PC-3 (cell line): ENCODE measurements at regions not wholly inside any gene's neighbourhood (a gene's known extent, or its start where the extent isn't known, plus 50 kb on each side); places are given as distances from the start of the nearest gene placed in this dataset.

Experiments used
- ATAC-seq: fragments of 200-7000 bp; cut with Tn5 transposase; 2 replicates; pipeline ENCODE4 v1.9.1; 2020; ENCODE audit warnings: mild to moderate bottlenecking, moderate library complexity
- BruUV-seq: library from RNA; stranded (reverse); fragments of 400-500 nt; replicated peaks from 2 replicates; lab custom pipeline; 2021; lab: Mats Ljungman, UMichigan
- CTCF ChIA-PET: fragments of 300-600 bp; sonication (Branson Sonifier 250); formaldehyde crosslinking; loops from one replicate; lab custom pipeline; 2022; ENCODE audit warnings: antibody characterized with exemption; lab: Charles Lee
- POLR2A ChIA-PET: fragments of 300-600 bp; sonication (Branson Sonifier 250); formaldehyde crosslinking; loops from one replicate; lab custom pipeline; 2022; ENCODE audit warnings: antibody characterized with exemption; ENCODE audit not compliant: unreplicated experiment; lab: Charles Lee
- DNase-seq: peaks from one replicate; pipeline ENCODE4 v3.0.0-alpha.2; 2015
- H2AFZ ChIP-seq: fragments of 300-600 bp; sonication (generic); 2 replicates; pipeline ENCODE4 v1.6.0; 2016; ENCODE audit warnings: antibody characterized with exemption, low read length
- H3F3A ChIP-seq: fragments of 300-600 bp; sonication (generic); one replicate; pipeline ENCODE4 v1.6.0; 2017; ENCODE audit warnings: antibody characterized with exemption, low read length, control low read depth, mild to moderate bottlenecking; ENCODE audit not compliant: unreplicated experiment
- H3K27ac ChIP-seq: fragments of 300-600 bp; sonication (generic); 2 replicates; pipeline ENCODE4 v1.5.1; 2016; ENCODE audit warnings: mild to moderate bottlenecking, low read length
- H3K27me3 ChIP-seq: fragments of 300-600 bp; sonication (generic); 2 replicates; pipeline ENCODE4 v1.6.1; 2016; ENCODE audit warnings: low read length, mixed read lengths
- H3K36me3 ChIP-seq: fragments of 300-600 bp; sonication (generic); 2 replicates; pipeline ENCODE4 v1.6.1; 2016; ENCODE audit warnings: low read depth, mixed run types, low read length, mixed read lengths
- H3K4me1 ChIP-seq: fragments of 300-600 bp; sonication (generic); 2 replicates; pipeline ENCODE4 v1.5.1; 2016; ENCODE audit warnings: low read length; ENCODE audit not compliant: insufficient read depth
- H3K4me2 ChIP-seq: fragments of 300-600 bp; sonication (generic); 2 replicates; pipeline ENCODE4 v1.6.0; 2016; ENCODE audit warnings: low read length
- H3K4me3 ChIP-seq: fragments of 300-600 bp; sonication (generic); 2 replicates; pipeline ENCODE4 v1.5.1; 2016; ENCODE audit warnings: mild to moderate bottlenecking, low read length, mixed read lengths
- H3K79me2 ChIP-seq: fragments of 300-600 bp; sonication (generic); 2 replicates; pipeline ENCODE4 v1.6.1; 2017; ENCODE audit warnings: low read length, mixed read lengths
- H3K9ac ChIP-seq: fragments of 300-600 bp; sonication (generic); 2 replicates; pipeline ENCODE4 v1.6.0; 2016; ENCODE audit warnings: mild to moderate bottlenecking, low read length
- H3K9me2 ChIP-seq: fragments of 300-600 bp; sonication (generic); replicated peaks from 2 replicates; pipeline ENCODE4 v1.6.1; 2016; ENCODE audit warnings: mixed run types, low read length, mixed read lengths
- H3K9me3 ChIP-seq: fragments of 300-600 bp; sonication (generic); 2 replicates; pipeline ENCODE4 v1.6.1; 2016; ENCODE audit warnings: low read length, mixed read lengths
- H4K20me1 ChIP-seq: fragments of 300-600 bp; sonication (generic); 2 replicates; pipeline ENCODE4 v1.6.1; 2016; ENCODE audit warnings: low read length, mixed read lengths
- EZH2 ChIP-seq: fragments of 300-600 bp; sonication (generic); IDR thresholded peaks from one replicate; pipeline ENCODE4 v1.6.1; 2017; ENCODE audit warnings: antibody characterized with exemption, mild to moderate bottlenecking, low read length; ENCODE audit not compliant: unreplicated experiment
- EZH2phosphoT487 ChIP-seq: fragments of 300-600 bp; sonication (generic); IDR thresholded peaks from 2 replicates; pipeline ENCODE4 v1.6.1; 2018; ENCODE audit warnings: mild to moderate bottlenecking, antibody characterized with exemption, low read length, borderline replicate concordance
- intact Hi-C: fragments of 100-400 bp; cut with micrococcal nuclease; formaldehyde crosslinking; loops from 2 replicates; pipeline ENCODE4 v1.9.0; 2023
- TF ChIP-seq, protein P1 (sequence below): fragments of 300-600 bp; sonication (generic); conservative IDR thresholded peaks from 2 replicates; pipeline ENCODE4 v1.5.1; 2017; ENCODE audit warnings: antibody characterized with exemption, low read depth, mild to moderate bottlenecking, low read length

- CTCF ChIA-PET: no interaction called here
- Histone ChIP-seq H3K9me3 (no peaks in the 10 kb centered on the region), H4K20me1 (no peaks in the 10 kb centered on the region), H3K36me3 (no peaks in the 10 kb centered on the region), H3K9ac (no peak overlapping the region), H3K27ac (no peak overlapping the region), H3K4me3 (no peak overlapping the region), H3K27me3 (no peaks in the 10 kb centered on the region), H3K4me1 (peaks cover 9% of the 10 kb centered on the region), H2AFZ (no peak overlapping the region), H3K4me2 (no peak overlapping the region), H3K79me2 (no peaks in the 10 kb centered on the region), H3K9me2 (no peaks in the 10 kb centered on the region), H3F3A (no peaks in the 10 kb centered on the region)
- no TSS peak for BruUV-seq
- POLR2A ChIA-PET: no interaction called here
- DNase-seq (no peak), ATAC-seq (no peak)
- TF ChIP-seq, protein P1, sequence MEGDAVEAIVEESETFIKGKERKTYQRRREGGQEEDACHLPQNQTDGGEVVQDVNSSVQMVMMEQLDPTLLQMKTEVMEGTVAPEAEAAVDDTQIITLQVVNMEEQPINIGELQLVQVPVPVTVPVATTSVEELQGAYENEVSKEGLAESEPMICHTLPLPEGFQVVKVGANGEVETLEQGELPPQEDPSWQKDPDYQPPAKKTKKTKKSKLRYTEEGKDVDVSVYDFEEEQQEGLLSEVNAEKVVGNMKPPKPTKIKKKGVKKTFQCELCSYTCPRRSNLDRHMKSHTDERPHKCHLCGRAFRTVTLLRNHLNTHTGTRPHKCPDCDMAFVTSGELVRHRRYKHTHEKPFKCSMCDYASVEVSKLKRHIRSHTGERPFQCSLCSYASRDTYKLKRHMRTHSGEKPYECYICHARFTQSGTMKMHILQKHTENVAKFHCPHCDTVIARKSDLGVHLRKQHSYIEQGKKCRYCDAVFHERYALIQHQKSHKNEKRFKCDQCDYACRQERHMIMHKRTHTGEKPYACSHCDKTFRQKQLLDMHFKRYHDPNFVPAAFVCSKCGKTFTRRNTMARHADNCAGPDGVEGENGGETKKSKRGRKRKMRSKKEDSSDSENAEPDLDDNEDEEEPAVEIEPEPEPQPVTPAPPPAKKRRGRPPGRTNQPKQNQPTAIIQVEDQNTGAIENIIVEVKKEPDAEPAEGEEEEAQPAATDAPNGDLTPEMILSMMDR: no peak
- TF ChIP-seq EZH2phosphoT487 (no peak), EZH2 (no peak)
- intact Hi-C loops: no loop called here
These were observed 121.8 kb downstream of the TOMM20 start for GRCh38 chr1:235006816-235007215.

GRCh38 chr1:235006132-235006721 lies 122.4 kb downstream of the TOMM20 start:
- Histone ChIP-seq H4K20me1 (no peaks in the 10 kb centered on the region), H3K4me2 (no peak overlapping the region), H2AFZ (no peak overlapping the region), H3K36me3 (no peaks in the 10 kb centered on the region), H3K9me2 (no peaks in the 10 kb centered on the region), H3K9me3 (no peaks in the 10 kb centered on the region), H3K9ac (no peak overlapping the region), H3K4me1 (peaks cover 4% of the 10 kb centered on the region), H3F3A (no peaks in the 10 kb centered on the region), H3K79me2 (no peaks in the 10 kb centered on the region), H3K27ac (no peak overlapping the region), H3K4me3 (no peak overlapping the region), H3K27me3 (no peaks in the 10 kb centered on the region)
- intact Hi-C loops: no loop called here
- ChIA-PET POLR2A (no interaction called here), CTCF (no interaction called here)
- ATAC-seq (no peak), DNase-seq (no peak)
- TF ChIP-seq EZH2 (no peak), EZH2phosphoT487 (no peak)
- TF ChIP-seq, protein P1: no peak
- BruUV-seq: no TSS peak

GRCh38 chr1:235004840-235005391 lies 123.7 kb downstream of the TOMM20 start:
- Histone ChIP-seq H3K9me3 (no peaks in the 10 kb centered on the region), H4K20me1 (no peaks in the 10 kb centered on the region), H2AFZ (no peak overlapping the region), H3K9ac (no peak overlapping the region), H3K4me1 (no peaks in the 10 kb centered on the region), H3K4me2 (no peak overlapping the region), H3K36me3 (no peaks in the 10 kb centered on the region), H3K9me2 (no peaks in the 10 kb centered on the region), H3K27ac (no peak overlapping the region), H3K4me3 (no peak overlapping the region), H3K79me2 (no peaks in the 10 kb centered on the region), H3F3A (no peaks in the 10 kb centered on the region), H3K27me3 (no peaks in the 10 kb centered on the region)
- TF ChIP-seq EZH2phosphoT487 (no peak), EZH2 (no peak)
- BruUV-seq: no TSS peak
- ATAC-seq (no peak), DNase-seq (no peak)
- ChIA-PET POLR2A (no interaction called here), CTCF (no interaction called here)
- intact Hi-C loops: no loop called here
